ENCODE measurements at regions not wholly inside any gene's neighbourhood (a gene's known extent, or its start where the extent isn't known, plus 50 kb on each side); places are given as distances from the start of the nearest gene placed in this dataset.

- TF ChIP-seq POLR2A (IDR thresholded peaks at IDR 0.05; ENCODE audit: low read length) (no peak), GATA1 (IDR thresholded peaks at IDR 0.05; ENCODE audit: low read depth, low read length) (no peak)
These were observed 536.3 kb downstream of the TFAP2A start for GRCh38 chr6:9878535-9878934.
